ENCODE measurements at regions not wholly inside any gene's neighbourhood (a gene's known extent, or its start where the extent isn't known, plus 50 kb on each side); places are given as distances from the start of the nearest gene placed in this dataset.

DNA sequence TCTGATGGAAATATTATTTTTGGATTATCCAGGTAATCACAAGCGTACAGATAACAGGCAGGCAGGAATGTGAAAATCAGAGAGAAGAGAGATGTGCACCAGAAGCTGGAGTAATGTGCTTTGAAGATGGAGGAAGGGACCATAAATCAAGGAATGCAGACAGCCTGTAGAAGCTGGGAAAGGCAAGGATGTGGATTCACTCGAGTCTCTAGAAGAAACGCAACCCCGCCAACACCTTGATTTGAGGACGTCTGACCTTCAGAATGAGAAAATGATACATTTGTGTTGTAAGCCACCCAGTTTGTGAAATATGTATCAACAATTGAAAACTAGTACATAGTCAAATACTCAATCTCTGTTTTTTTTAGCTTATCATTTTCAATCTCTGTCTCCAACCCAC, 207.6 kb upstream of the MPDZ start:
- H3K27ac ChIP-seq = no peak overlapping the region
- intact Hi-C loops (cut with DNase I) = no loop called here

GRCh38 chr9:13485068-13485596, 205.6 kb upstream of the MPDZ start:
- Histone ChIP-seq H3K27me3 (no peaks in the 10 kb centered on the region), H3K9me3 (no peaks in the 10 kb centered on the region), H3K27ac (no peak overlapping the region), H3K36me3 (no peaks in the 10 kb centered on the region), H3K4me3 (no peak overlapping the region), H3K4me1 (ENCODE audit: insufficient read depth) (peaks cover 2% of the 10 kb centered on the region)
- peak; percentile 49 to 83 (median 64) for DNase-seq
- TF ChIP-seq EP300 (IDR thresholded peaks at IDR 0.05) (no peak), CTCF (IDR thresholded peaks at IDR 0.05) (peak in 2 of 3 donors; percentile 36 to 44)
- intact Hi-C loops (cut with DNase I) = no loop called here
- 12 to 20% (median 19%) methylated on average over 3 of the region's 3 CpGs for WGBS, 3 donors

More for the DNA sequence above, 207.6 kb upstream of the MPDZ start:
- Histone ChIP-seq H3K36me3 (no peaks in the 10 kb centered on the region), H3K4me1 (ENCODE audit: insufficient read depth) (peaks cover 2% of the 10 kb centered on the region), H3K4me3 (no peak overlapping the region), H3K27me3 (no peaks in the 10 kb centered on the region), H3K9me3 (no peaks in the 10 kb centered on the region)
- 87 to 90% (median 89%) methylated on average over 5 of the region's 5 CpGs for WGBS, 3 donors
- TF ChIP-seq EP300 (IDR thresholded peaks at IDR 0.05) (no peak), CTCF (IDR thresholded peaks at IDR 0.05) (no peak), POLR2A (IDR thresholded peaks at IDR 0.05) (no peak)
- DNase-seq = no peak

GRCh38 chr9:13484186-13484585, 204.7 kb upstream of the MPDZ start:
- DNase-seq = peak in 1 of 5 donors; percentile 24
- WGBS, 3 donors = 96 to 98% (median 96%) methylated on average over 3 of the region's 3 CpGs
- H3K9me3 ChIP-seq = no peaks in the 10 kb centered on the region
- H3K27me3 ChIP-seq = no peaks in the 10 kb centered on the region
- H3K4me3 ChIP-seq = no peak overlapping the region
- H3K27ac ChIP-seq = no peak overlapping the region
- no peaks in the 10 kb centered on the region for H3K36me3 ChIP-seq
- peaks cover 2% of the 10 kb centered on the region for H3K4me1 ChIP-seq (ENCODE audit: insufficient read depth)
- TF ChIP-seq CTCF (IDR thresholded peaks at IDR 0.05) (no peak), POLR2A (IDR thresholded peaks at IDR 0.05) (no peak), EP300 (IDR thresholded peaks at IDR 0.05) (no peak)
- intact Hi-C loops (cut with DNase I) = no loop called here

DNA sequence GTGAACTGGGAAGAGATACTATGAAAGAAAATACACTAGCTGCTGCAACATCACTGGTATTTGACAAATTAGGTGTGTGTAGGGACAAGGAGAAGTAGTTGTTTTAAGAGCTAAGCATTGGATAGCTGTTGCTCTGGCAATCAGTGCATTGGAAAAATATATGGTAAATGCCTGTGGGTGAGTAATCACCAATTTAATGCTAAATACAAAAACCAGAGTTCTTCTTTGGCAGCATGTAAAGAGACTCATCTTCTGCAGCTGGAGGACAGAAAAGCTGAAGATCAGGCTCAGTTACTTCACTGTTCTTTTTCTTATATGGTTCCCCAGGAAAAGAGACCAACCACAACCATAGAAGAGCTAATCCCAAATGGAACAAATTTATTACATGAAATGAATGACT, 201.8 kb upstream of the MPDZ start:
- H3K4me3 ChIP-seq = no peak overlapping the region
- no peak for DNase-seq
- H3K27ac ChIP-seq = no peak overlapping the region
- no peak for TF ChIP-seq EP300 (IDR thresholded peaks at IDR 0.05)
- TF ChIP-seq CTCF (IDR thresholded peaks at IDR 0.05) = no peak
- TF ChIP-seq POLR2A (IDR thresholded peaks at IDR 0.05) = no peak
- H3K27me3 ChIP-seq = no peaks in the 10 kb centered on the region
- intact Hi-C loops (cut with DNase I) = no loop called here
- H3K9me3 ChIP-seq = no peaks in the 10 kb centered on the region
- H3K4me1 ChIP-seq (ENCODE audit: insufficient read depth) = peaks cover 2% of the 10 kb centered on the region
- H3K36me3 ChIP-seq = no peaks in the 10 kb centered on the region
